ENCODE measurements at regions not wholly inside any gene's neighbourhood (a gene's known extent, or its start where the extent isn't known, plus 50 kb on each side); places are given as distances from the start of the nearest gene placed in this dataset.

DNA sequence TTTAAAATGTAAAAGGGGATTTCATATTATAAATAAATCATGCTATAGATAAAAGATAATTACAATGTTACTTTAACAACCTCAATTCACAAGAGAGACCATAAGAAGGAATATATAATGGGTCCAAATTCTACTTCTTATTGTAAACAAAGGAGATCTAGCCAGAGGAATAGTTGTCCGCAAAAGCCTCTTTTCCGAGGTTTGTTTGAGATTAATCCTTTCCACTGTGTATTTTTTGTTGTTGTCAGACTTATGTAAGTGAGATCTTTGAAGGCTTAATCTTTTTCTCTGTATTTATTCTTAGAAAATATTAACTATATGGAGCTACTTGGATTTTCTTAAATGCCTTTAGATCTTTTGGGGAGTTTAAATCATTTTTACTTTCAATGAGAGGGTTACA, 1299.3 kb upstream of the WWC1 start:
- no peaks in the 10 kb centered on the region for H3K4me1 Mint-ChIP-seq (ENCODE audit: low read depth)
- CTCF ChIA-PET, result no interaction called here
- POLR2A ChIA-PET, result no interaction called here
- H3K36me3 Mint-ChIP-seq (ENCODE audit: low read depth), result no peaks in the 10 kb centered on the region
- H3K27ac Mint-ChIP-seq, result no peak overlapping the region
- TF ChIP-seq, protein P1, sequence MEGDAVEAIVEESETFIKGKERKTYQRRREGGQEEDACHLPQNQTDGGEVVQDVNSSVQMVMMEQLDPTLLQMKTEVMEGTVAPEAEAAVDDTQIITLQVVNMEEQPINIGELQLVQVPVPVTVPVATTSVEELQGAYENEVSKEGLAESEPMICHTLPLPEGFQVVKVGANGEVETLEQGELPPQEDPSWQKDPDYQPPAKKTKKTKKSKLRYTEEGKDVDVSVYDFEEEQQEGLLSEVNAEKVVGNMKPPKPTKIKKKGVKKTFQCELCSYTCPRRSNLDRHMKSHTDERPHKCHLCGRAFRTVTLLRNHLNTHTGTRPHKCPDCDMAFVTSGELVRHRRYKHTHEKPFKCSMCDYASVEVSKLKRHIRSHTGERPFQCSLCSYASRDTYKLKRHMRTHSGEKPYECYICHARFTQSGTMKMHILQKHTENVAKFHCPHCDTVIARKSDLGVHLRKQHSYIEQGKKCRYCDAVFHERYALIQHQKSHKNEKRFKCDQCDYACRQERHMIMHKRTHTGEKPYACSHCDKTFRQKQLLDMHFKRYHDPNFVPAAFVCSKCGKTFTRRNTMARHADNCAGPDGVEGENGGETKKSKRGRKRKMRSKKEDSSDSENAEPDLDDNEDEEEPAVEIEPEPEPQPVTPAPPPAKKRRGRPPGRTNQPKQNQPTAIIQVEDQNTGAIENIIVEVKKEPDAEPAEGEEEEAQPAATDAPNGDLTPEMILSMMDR (IDR thresholded peaks at IDR 0.05), result no peak
- H3K4me3 Mint-ChIP-seq, result no peak overlapping the region
- no peaks in the 10 kb centered on the region for H3K27me3 Mint-ChIP-seq
- intact Hi-C loops (cut with micrococcal nuclease), result no loop called here
- DNase-seq (no peak), ATAC-seq (no peak)
- H3K9me3 Mint-ChIP-seq, result peaks cover 3% of the 10 kb centered on the region

DNA sequence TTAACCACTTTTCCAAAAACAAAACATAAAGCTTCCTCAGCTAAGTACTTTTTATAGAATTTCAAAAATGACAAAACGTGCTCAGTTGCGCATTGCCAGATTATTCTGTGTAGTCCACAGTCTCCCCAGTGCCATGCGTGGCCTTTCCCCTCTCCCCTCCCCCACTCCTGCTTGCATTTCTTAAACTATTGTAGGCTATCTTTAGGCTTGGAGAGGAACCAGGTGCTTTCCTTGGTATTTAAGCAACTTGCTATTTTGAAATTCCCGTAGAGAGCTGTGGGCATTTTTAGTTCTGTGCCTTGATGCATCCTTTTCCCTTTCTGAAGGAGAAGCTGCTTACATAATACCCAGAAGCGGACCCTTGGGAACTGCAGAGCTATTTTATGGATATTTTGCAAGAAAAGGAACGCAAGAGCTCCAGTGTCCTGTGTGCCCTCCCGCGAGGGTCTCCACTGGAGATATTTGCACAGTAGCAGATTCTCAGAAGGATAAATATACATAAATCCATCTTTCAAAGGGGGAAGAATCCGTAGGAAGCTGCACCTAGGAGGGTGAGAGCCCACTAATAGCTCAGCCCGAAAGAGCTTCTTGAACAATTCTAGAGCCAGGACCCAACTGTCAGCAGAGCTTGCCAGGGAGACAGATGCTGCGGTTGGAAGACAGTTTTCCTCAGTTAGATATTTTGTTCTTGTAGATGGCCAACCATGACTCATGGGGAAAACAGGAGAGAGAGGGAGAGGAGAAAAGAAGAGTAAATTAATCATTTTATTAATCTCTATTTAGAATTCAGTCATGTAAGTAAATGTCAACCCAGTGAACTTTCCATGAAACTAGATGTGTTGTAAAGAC, 1298.3 kb upstream of the WWC1 start:
- ATAC-seq, result no peak
- ChIA-PET POLR2A (no interaction called here), CTCF (no interaction called here)
- Mint-ChIP-seq H3K4me3 (no peak overlapping the region), H3K9me3 (peaks cover 3% of the 10 kb centered on the region), H3K27me3 (no peaks in the 10 kb centered on the region), H3K4me1 (ENCODE audit: low read depth) (no peaks in the 10 kb centered on the region), H3K27ac (no peak overlapping the region), H3K36me3 (ENCODE audit: low read depth) (no peaks in the 10 kb centered on the region)
- intact Hi-C loops (cut with micrococcal nuclease), result no loop called here
- TF ChIP-seq, protein P1 (IDR thresholded peaks at IDR 0.05), result no peak
- no peak for DNase-seq

DNA sequence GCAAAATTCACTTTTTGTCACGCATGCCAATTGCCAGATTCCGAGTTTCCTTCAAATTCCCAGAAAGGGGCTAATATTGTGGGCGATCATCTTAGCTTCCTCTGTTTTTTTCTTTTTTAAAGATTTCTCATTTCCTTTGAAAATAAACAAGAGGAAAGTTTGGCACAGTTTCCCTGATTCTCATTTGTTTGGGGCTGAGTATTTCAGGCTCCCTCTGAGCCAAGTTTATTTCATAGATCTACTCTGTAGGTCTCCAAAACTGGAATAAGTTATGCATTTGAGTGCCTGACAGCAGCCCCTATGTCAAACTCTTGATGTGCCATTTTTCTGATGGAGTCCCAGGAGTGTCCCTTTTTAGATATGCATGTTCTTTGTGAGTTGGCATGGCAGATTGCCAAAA, 1297.2 kb upstream of the WWC1 start:
- intact Hi-C loops (cut with micrococcal nuclease), result no loop called here
- H3K4me3 Mint-ChIP-seq, result no peak overlapping the region
- DNase-seq (no peak), ATAC-seq (no peak)
- peaks cover 6% of the 10 kb centered on the region for H3K9me3 Mint-ChIP-seq
- CTCF ChIA-PET, result no interaction called here
- POLR2A ChIA-PET, result no interaction called here
- H3K4me1 Mint-ChIP-seq (ENCODE audit: low read depth), result no peaks in the 10 kb centered on the region
- H3K27ac Mint-ChIP-seq, result no peak overlapping the region
- no peaks in the 10 kb centered on the region for H3K27me3 Mint-ChIP-seq
- H3K36me3 Mint-ChIP-seq (ENCODE audit: low read depth), result no peaks in the 10 kb centered on the region
- TF ChIP-seq, protein P1 (IDR thresholded peaks at IDR 0.05), result no peak

DNA sequence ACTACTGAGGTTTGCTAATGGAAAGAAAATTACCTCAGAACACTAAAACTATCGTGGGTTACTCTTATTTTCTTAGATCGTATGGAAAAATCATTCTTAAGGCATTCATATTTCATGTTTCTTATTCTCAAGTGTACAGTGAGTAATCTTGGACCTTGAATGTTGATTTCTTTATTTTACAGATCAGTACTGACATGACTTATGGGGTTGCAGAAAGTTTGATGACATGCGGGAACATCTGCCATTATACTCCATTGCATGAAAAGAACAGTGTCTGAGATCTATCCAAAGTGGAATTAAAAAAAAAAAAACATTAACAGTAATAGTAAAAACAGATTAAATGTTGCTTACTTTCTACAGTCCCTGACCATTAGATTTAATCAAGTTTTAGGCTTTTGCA, 1290.2 kb upstream of the WWC1 start:
- ChIA-PET POLR2A (no interaction called here), CTCF (no interaction called here)
- H3K4me3 Mint-ChIP-seq, result no peak overlapping the region
- H3K27me3 Mint-ChIP-seq, result no peaks in the 10 kb centered on the region
- TF ChIP-seq, protein P1 (IDR thresholded peaks at IDR 0.05), result no peak
- H3K27ac Mint-ChIP-seq, result no peak overlapping the region
- no peak for DNase-seq
- no peaks in the 10 kb centered on the region for H3K4me1 Mint-ChIP-seq (ENCODE audit: low read depth)
- H3K9me3 Mint-ChIP-seq, result peaks cover 6% of the 10 kb centered on the region
- intact Hi-C loops (cut with micrococcal nuclease), result no loop called here
- ATAC-seq, result no peak
- H3K36me3 Mint-ChIP-seq (ENCODE audit: low read depth), result no peaks in the 10 kb centered on the region

DNA sequence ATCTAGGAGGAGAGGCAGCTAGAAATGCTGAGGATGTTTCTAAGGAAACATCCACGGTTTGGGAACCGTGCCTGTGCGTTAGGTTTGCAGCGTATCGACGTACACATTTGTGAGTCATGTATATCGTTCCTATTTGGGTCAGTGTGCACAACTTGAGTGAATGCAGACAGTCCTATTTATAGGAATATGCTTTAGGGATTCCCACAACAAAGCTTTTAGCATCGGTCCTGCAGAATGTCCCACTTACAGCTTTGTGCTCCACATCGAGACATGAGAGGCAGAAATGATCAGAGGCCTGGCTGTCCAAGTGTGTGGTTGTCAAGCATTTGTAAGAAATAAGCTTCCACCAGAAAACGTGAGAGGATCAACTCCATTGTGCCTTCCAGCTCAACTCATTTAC, 1282.7 kb upstream of the WWC1 start:
- Mint-ChIP-seq H3K9me3 (no peaks in the 10 kb centered on the region), H3K36me3 (ENCODE audit: low read depth) (no peaks in the 10 kb centered on the region), H3K27me3 (no peaks in the 10 kb centered on the region), H3K27ac (no peak overlapping the region), H3K4me1 (ENCODE audit: low read depth) (no peaks in the 10 kb centered on the region), H3K4me3 (no peak overlapping the region)
- DNase-seq, result no peak
- intact Hi-C loops (cut with micrococcal nuclease), result no loop called here
- TF ChIP-seq, protein P1 (IDR thresholded peaks at IDR 0.05), result no peak
- CTCF ChIA-PET, result no interaction called here
- POLR2A ChIA-PET, result no interaction called here
- ATAC-seq, result no peak

Measured in activated CD8-positive, alpha-beta T cell treated with anti-CD3 and anti-CD28 coated beads for 36 hours (primary cell).